Cardiac muscle cell (in vitro differentiated cells and primary cell): ENCODE measurements at regions not wholly inside any gene's neighbourhood (a gene's known extent, or its start where the extent isn't known, plus 50 kb on each side); places are given as distances from the start of the nearest gene placed in this dataset.

Source experiments
- DNase-seq, 2 donors: peaks; one replicate each; pipeline versions ENCODE4 v3.0.0 to v3.0.0-alpha.2; 2010 to 2017; ENCODE audit warnings: low read depth in 1 of 2, low spot score in 1 of 2
- H3K27ac ChIP-seq: fragments of 200-600 bp; sonication (generic); 2 replicates; pipeline ENCODE4 v1.5.1; 2016
- H3K27me3 ChIP-seq: fragments of 200-600 bp; sonication (generic); 2 replicates; pipeline ENCODE4 v1.6.0; 2016; ENCODE audit warnings: control low read depth
- H3K36me3 ChIP-seq: fragments of 200-600 bp; sonication (generic); 2 replicates; pipeline ENCODE4 v1.5.1; 2016; ENCODE audit warnings: control low read depth
- H3K4me1 ChIP-seq: fragments of 200-600 bp; sonication (generic); 2 replicates; pipeline ENCODE4 v1.8.1; 2017; ENCODE audit warnings: low read depth, mild to moderate bottlenecking, mixed run types
- H3K4me3 ChIP-seq: fragments of 200-600 bp; sonication (generic); 2 replicates; pipeline ENCODE4 v1.5.1; 2016; ENCODE audit warnings: mild to moderate bottlenecking
- H3K9me3 ChIP-seq: fragments of 200-600 bp; sonication (generic); 2 replicates; pipeline ENCODE4 v1.5.1; 2017; ENCODE audit warnings: low read depth, mild to moderate bottlenecking, control low read depth
- CTCF ChIP-seq: IDR thresholded peaks from 2 replicates; pipeline ENCODE4 v1.5.1; 2012; ENCODE audit warnings: low read depth, mild to moderate bottlenecking, low read length

DNA sequence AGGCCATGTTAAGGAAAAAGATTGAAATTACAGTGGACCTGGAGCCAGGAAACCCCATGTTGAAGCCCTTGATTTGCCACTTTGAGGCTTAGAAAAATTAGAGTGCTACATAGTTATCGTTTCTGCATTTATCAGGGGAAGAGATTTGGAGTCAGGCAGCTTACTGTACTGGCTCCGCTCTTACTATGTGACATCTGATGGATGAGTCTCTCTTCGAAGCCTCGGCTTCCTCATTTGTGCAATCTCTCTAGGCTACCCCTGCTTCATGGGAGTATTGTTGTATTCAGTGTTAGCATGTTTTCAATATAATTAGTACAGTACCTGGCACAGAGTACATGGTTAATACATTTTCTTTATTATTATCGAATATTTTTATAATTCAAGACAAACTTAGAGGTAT, 480.4 kb upstream of the USP24 start:
- H3K9me3 ChIP-seq: no peaks in the 10 kb centered on the region
- no peak overlapping the region for H3K4me3 ChIP-seq
- no peaks in the 10 kb centered on the region for H3K36me3 ChIP-seq
- H3K27ac ChIP-seq: no peak overlapping the region
- H3K4me1 ChIP-seq: peaks cover 38% of the 10 kb centered on the region
- H3K27me3 ChIP-seq: no peaks in the 10 kb centered on the region
- peak in 1 of 2 donors; percentile 25 for DNase-seq
- no peak for TF ChIP-seq CTCF

DNA sequence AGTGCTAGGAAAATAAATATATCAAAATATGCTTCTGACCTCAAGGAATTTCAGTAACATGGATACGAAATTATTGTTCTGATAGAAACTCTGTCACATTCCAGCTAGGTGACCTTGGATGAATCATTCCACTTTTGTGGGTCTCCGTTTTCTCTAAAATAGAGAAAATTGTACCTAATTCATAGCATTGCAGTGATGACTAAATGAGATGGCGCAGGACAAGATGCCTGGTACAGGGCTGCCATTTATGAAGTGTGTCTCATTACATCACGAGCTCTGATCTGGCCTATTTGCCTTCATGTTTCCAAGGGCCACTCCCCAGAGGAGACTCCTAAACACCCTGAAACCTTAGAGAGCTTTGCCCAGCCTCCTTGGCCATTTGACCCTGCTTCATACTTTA, 480.0 kb upstream of the USP24 start:
- Histone ChIP-seq H3K36me3 (no peaks in the 10 kb centered on the region), H3K27me3 (no peaks in the 10 kb centered on the region), H3K4me3 (no peak overlapping the region), H3K9me3 (no peaks in the 10 kb centered on the region), H3K27ac (no peak overlapping the region), H3K4me1 (peaks cover 42% of the 10 kb centered on the region)
- no peak for TF ChIP-seq CTCF
- no peak for DNase-seq

GRCh38 chr1:55694310-55694801, 479.2 kb upstream of the USP24 start:
- Histone ChIP-seq H3K36me3 (no peaks in the 10 kb centered on the region), H3K4me3 (no peak overlapping the region), H3K27ac (peak overlapping the region; percentile 5), H3K4me1 (peaks cover 50% of the 10 kb centered on the region), H3K9me3 (no peaks in the 10 kb centered on the region), H3K27me3 (no peaks in the 10 kb centered on the region)
- DNase-seq: peak in 1 of 2 donors; percentile 57
- TF ChIP-seq CTCF: no peak

DNA sequence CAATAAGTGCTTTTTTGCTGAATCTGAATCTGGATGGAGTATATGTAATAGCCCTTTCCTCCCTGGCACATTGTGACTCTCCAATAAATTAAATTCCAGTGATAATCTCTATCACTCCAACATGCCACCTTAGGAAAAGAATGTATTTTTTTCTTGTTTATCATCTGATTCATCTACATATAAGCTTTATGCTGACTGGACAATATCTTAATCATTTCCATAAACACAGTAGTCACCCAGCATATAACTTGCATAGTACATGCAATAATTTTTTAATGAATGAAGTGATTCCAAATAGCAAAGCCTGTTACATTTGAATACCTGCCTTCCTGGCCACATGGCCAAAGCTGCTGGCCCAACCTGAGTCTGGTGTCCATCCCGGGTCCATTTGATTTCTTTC, 477.6 kb upstream of the USP24 start:
- no peak for TF ChIP-seq CTCF
- H3K27ac ChIP-seq: no peak overlapping the region
- no peaks in the 10 kb centered on the region for H3K27me3 ChIP-seq
- H3K9me3 ChIP-seq: no peaks in the 10 kb centered on the region
- no peak for DNase-seq
- no peak overlapping the region for H3K4me3 ChIP-seq
- H3K36me3 ChIP-seq: no peaks in the 10 kb centered on the region
- peaks cover 51% of the 10 kb centered on the region for H3K4me1 ChIP-seq

GRCh38 chr1:55690366-55690765, 475.2 kb upstream of the USP24 start:
- no peak for DNase-seq
- H3K9me3 ChIP-seq: no peaks in the 10 kb centered on the region
- TF ChIP-seq CTCF: no peak
- H3K4me1 ChIP-seq: peaks cover 38% of the 10 kb centered on the region
- no peak overlapping the region for H3K4me3 ChIP-seq
- H3K27me3 ChIP-seq: no peaks in the 10 kb centered on the region
- H3K36me3 ChIP-seq: no peaks in the 10 kb centered on the region
- H3K27ac ChIP-seq: peak overlapping the region; percentile 48

DNA sequence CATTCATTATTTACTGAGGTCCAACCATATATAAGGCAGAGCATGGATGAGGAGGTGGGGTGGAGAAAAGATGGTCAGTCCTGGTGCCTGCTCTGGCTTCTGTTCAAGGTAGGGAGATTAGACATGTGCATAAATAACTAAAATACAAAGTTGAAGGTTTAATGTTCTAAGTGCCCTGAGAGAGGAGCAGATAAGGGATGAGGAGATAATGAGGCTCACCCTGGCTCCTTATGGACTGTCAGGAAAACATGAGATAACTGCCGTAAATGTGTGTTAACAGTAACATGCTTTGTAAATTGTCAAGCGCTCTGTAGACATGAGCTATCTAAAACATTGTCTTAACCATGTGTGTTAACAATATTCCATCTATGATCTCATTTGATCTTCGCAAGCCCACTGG, 474.6 kb upstream of the USP24 start:
- Histone ChIP-seq H3K4me1 (peaks cover 32% of the 10 kb centered on the region), H3K27ac (peak overlapping the region; percentile 48), H3K4me3 (no peak overlapping the region), H3K9me3 (no peaks in the 10 kb centered on the region), H3K36me3 (no peaks in the 10 kb centered on the region), H3K27me3 (no peaks in the 10 kb centered on the region)
- no peak for TF ChIP-seq CTCF
- no peak for DNase-seq
